ENCODE measurements at regions not wholly inside any gene's neighbourhood (a gene's known extent, or its start where the extent isn't known, plus 50 kb on each side); places are given as distances from the start of the nearest gene placed in this dataset.

- TF ChIP-seq TAF1 (IDR thresholded peaks at IDR 0.05; ENCODE audit: low read depth, low read length), result no peak
- TF ChIP-seq POLR2A (IDR thresholded peaks at IDR 0.05; ENCODE audit: control extremely low read depth in 1 of 2, low read depth in 2 of 2, low read length in 2 of 2), result no peak
- TF ChIP-seq CTCF (IDR thresholded peaks at IDR 0.05; ENCODE audit: control extremely low read depth in 1 of 3, insufficient read depth in 1 of 3, low read depth in 1 of 3, low read length in 3 of 3), result no peak
- no peak for TF ChIP-seq SP2 (IDR thresholded peaks at IDR 0.05; ENCODE audit: low read length)
These were observed 447.0 kb downstream of the SOX11 start for GRCh38 chr2:6139142-6139541.

Data from H1 (cell line).